ENCODE measurements at regions not wholly inside any gene's neighbourhood (a gene's known extent, or its start where the extent isn't known, plus 50 kb on each side); places are given as distances from the start of the nearest gene placed in this dataset.

DNA sequence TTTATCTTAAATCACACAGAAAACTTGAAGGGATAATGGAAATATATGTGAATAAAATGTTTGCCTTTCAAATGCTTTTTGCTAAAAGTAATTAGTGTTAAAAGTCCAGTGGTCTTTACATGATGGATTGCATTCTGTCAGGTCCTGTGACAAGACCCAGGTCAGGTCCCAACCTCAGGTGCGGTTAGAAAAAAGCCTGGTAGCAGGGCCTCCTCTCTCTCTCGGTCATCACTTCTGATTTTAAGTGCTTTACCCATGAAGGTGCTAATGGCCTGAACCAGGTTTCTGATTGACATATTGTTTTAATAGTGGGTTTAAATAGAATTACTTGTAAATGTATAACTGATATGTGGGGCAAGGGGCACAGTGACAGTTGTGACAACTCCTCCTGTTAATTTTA lies 736.3 kb downstream of the POM121L12 start:
- FAIRE-seq = no peak

More for the DNA sequence above, 736.3 kb downstream of the POM121L12 start:
- H3K4me1 ChIP-seq (ENCODE audit: control insufficient read depth, extremely low read depth, insufficient read depth, low read length) = no peaks in the 10 kb centered on the region
- ChIA-PET CTCF (no interaction called here), POLR2A (no interaction called here)
- no peaks in the 10 kb centered on the region for H3K27me3 ChIP-seq (ENCODE audit: control insufficient read depth in 2 of 2, insufficient read depth in 2 of 2, low read length in 2 of 2)
- H3K79me2 ChIP-seq (ENCODE audit: control insufficient read depth, insufficient read depth, low read length) = no peaks in the 10 kb centered on the region
- no peaks in the 10 kb centered on the region for H4K20me1 ChIP-seq (replicated peaks; ENCODE audit: control insufficient read depth, extremely low read depth, insufficient read depth, low read length)
- H3K4me3 ChIP-seq (replicated peaks in 1 of 3; ENCODE audit: insufficient read depth in 1 of 3, low read depth in 1 of 3, low read length in 3 of 3) = no peak overlapping the region
- H3K36me3 ChIP-seq (ENCODE audit: control insufficient read depth in 2 of 2, extremely low read depth in 1 of 2, insufficient read depth in 2 of 2, low read length in 2 of 2) = no peaks in the 10 kb centered on the region
- intact Hi-C loops (cut with micrococcal nuclease) = no loop called here
- dilution Hi-C loops (cut with MboI; ENCODE audit: extremely low pct_ligation_motif_present, low sequenced_read_pairs) = no loop called here
- BruUV-seq (replicated peaks) = no TSS peak
- H3K27ac ChIP-seq (ENCODE audit: insufficient read depth, low read depth, low read length) = no peak overlapping the region
- H3K9me3 ChIP-seq (replicated peaks; ENCODE audit: control insufficient read depth, insufficient read depth, low read length) = no peaks in the 10 kb centered on the region
- no peaks in the 10 kb centered on the region for H3K9me1 ChIP-seq (replicated peaks; ENCODE audit: control insufficient read depth, extremely low read depth, insufficient read depth, low read length)
- TF ChIP-seq, protein P1, sequence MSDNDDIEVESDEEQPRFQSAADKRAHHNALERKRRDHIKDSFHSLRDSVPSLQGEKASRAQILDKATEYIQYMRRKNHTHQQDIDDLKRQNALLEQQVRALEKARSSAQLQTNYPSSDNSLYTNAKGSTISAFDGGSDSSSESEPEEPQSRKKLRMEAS (IDR thresholded peaks at IDR 0.05; ENCODE audit: insufficient read depth, insufficient read length) = no peak
- TF ChIP-seq EZH2 (IDR thresholded peaks at IDR 0.05; ENCODE audit: borderline replicate concordance, low read depth, low read length, severe bottlenecking) (no peak), POLR2AphosphoS5 (IDR thresholded peaks at IDR 0.05; ENCODE audit: insufficient read depth, low read depth, low read length) (no peak), POLR2A (IDR thresholded peaks at IDR 0.05; ENCODE audit: low read depth, low read length) (no peak), MYC (IDR thresholded peaks at IDR 0.05; ENCODE audit: low read depth, low read length) (no peak), GATA2 (IDR thresholded peaks at IDR 0.05; ENCODE audit: insufficient read depth, insufficient read length, low read depth, low read length) (no peak), JUN (IDR thresholded peaks at IDR 0.05; ENCODE audit: borderline replicate concordance, insufficient read depth, insufficient read length, low read depth) (no peak), FOS (IDR thresholded peaks at IDR 0.05; ENCODE audit: borderline replicate concordance, insufficient read depth, low read length) (no peak)
- TF ChIP-seq, protein P2, sequence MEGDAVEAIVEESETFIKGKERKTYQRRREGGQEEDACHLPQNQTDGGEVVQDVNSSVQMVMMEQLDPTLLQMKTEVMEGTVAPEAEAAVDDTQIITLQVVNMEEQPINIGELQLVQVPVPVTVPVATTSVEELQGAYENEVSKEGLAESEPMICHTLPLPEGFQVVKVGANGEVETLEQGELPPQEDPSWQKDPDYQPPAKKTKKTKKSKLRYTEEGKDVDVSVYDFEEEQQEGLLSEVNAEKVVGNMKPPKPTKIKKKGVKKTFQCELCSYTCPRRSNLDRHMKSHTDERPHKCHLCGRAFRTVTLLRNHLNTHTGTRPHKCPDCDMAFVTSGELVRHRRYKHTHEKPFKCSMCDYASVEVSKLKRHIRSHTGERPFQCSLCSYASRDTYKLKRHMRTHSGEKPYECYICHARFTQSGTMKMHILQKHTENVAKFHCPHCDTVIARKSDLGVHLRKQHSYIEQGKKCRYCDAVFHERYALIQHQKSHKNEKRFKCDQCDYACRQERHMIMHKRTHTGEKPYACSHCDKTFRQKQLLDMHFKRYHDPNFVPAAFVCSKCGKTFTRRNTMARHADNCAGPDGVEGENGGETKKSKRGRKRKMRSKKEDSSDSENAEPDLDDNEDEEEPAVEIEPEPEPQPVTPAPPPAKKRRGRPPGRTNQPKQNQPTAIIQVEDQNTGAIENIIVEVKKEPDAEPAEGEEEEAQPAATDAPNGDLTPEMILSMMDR (IDR thresholded peaks at IDR 0.05; ENCODE audit: extremely low read depth in 1 of 2, insufficient read depth in 1 of 2, low read depth in 1 of 2, low read length in 2 of 2) = no peak
- no peak overlapping the region for H2AFZ ChIP-seq (ENCODE audit: low read depth, low read length)
- no peak overlapping the region for H3K9ac ChIP-seq (replicated peaks; ENCODE audit: extremely low read depth, insufficient read depth, low read length)
- H3K4me2 ChIP-seq (ENCODE audit: insufficient read depth, low read length) = no peak overlapping the region
- no peak for DNase-seq (ENCODE audit: low read depth, low spot score)

All from endothelial cell of umbilical vein (primary cell).